A549 (cell line): ENCODE measurements at regions not wholly inside any gene's neighbourhood (a gene's known extent, or its start where the extent isn't known, plus 50 kb on each side); places are given as distances from the start of the nearest gene placed in this dataset.
A peak's percentile ranks its signal among the peaks of the same experiment; 100 is the strongest.

ENCODE experiments used
- ATAC-seq, 2 experiments: fragments of 200-7000 bp in 1 of 2; fragments of >200 bp in 1 of 2; cut with Nextera tagmentation in 1 of 2; cut with Tn5 transposase in 1 of 2; 3 replicates each; pipeline versions ENCODE4 v1.8.0 to v1.9.1; 2018 to 2020; ENCODE audit warnings: mild to moderate bottlenecking in 1 of 2, moderate library complexity in 1 of 2
- CTCF ChIA-PET: fragments of 300-600 bp; sonication (Branson Sonifier 250); formaldehyde crosslinking; extraction: SDS; loops from one replicate; lab custom pipeline; 2021; ENCODE audit warnings: antibody characterized with exemption, inconsistent platforms; lab: Yijun Ruan, JAX
- POLR2A ChIA-PET: fragments of 350-600 bp; formaldehyde crosslinking; extraction: SDS; loops from one replicate; lab custom pipeline; 2021; ENCODE audit warnings: antibody characterized with exemption, inconsistent platforms; lab: Yijun Ruan, JAX
- DNase-seq, 2 experiments: peaks; one replicate each; pipeline versions ENCODE4 v3.0.0 to v3.0.0-alpha.2; 2011 to 2016; ENCODE audit warnings: low read depth in 1 of 2, low spot score in 1 of 2
- FAIRE-seq: peaks from 2 replicates; lab custom pipeline; 2011; peaks lifted over from hg19 to GRCh38; lab: Jason Lieb, UNC
- H3K27ac ChIP-seq, 2 experiments: fragments of >200 bp; sonication (Bioruptor Twin); formaldehyde crosslinking; 3 replicates each; pipeline ENCODE4 v1.5.1; 2016 to 2017
- H3K4me1 ChIP-seq: fragments of >200 bp; sonication (Bioruptor Twin); formaldehyde crosslinking; 3 replicates; pipeline ENCODE4 v1.6.1; 2016
- H3K4me2 ChIP-seq: fragments of >200 bp; sonication (Bioruptor Twin); formaldehyde crosslinking; 3 replicates; pipeline ENCODE4 v1.6.1; 2016
- H3K4me3 ChIP-seq: fragments of >200 bp; sonication (Bioruptor Twin); formaldehyde crosslinking; 3 replicates; pipeline ENCODE4 v1.5.1; 2016
- H3K9me3 ChIP-seq: fragments of >200 bp; sonication (Bioruptor Twin); formaldehyde crosslinking; 3 replicates; pipeline ENCODE4 v1.6.1; 2016
- ATOH8 ChIP-seq: fragments of 250-450 bp; sonication (Bioruptor Pico); IDR thresholded peaks from 2 replicates; pipeline ENCODE4 v1.5.0; 2020; ENCODE audit warnings: low read depth, mild to moderate bottlenecking, moderate library complexity
- BHLHE40 ChIP-seq: IDR thresholded peaks from 2 replicates; pipeline ENCODE4 v1.6.1; 2012; ENCODE audit warnings: low read depth, low read length, inconsistent platforms
- CBX8 ChIP-seq: fragments of 200-600 bp; sonication (generic); IDR thresholded peaks from 2 replicates; pipeline ENCODE4 v1.6.1; 2016
- CEBPB ChIP-seq, 2 experiments: fragments of >200 bp in 1 of 2; sonication (Bioruptor Twin) in 1 of 2; formaldehyde crosslinking in 1 of 2; IDR thresholded peaks; 2 replicates each; pipeline ENCODE4 v1.6.1; 2012 to 2016
- CHD2 ChIP-seq: fragments of 150-350 bp; IDR thresholded peaks from 2 replicates; pipeline ENCODE4 v1.6.1; 2014; ENCODE audit warnings: low read length; ENCODE audit not compliant: partially characterized antibody
- E2F6 ChIP-seq: IDR thresholded peaks from 2 replicates; pipeline ENCODE4 v1.6.1; 2012; ENCODE audit warnings: low read depth, borderline replicate concordance
- EHMT2 ChIP-seq: fragments of 200-600 bp; sonication (generic); IDR thresholded peaks from 2 replicates; pipeline ENCODE4 v1.6.1; 2016; ENCODE audit warnings: antibody characterized with exemption, low read depth, mild to moderate bottlenecking, moderate library complexity
- EP300 ChIP-seq, 2 experiments: fragments of >200 bp; sonication (Bioruptor Twin); formaldehyde crosslinking; IDR thresholded peaks; 2 replicates in 1 of 2; 3 replicates in 1 of 2; pipeline ENCODE4 v1.6.1; 2016 to 2017
- GATA3 ChIP-seq: IDR thresholded peaks from 2 replicates; pipeline ENCODE4 v1.6.1; 2012; ENCODE audit warnings: borderline replicate concordance
- HMGXB4 ChIP-seq: fragments of 250-450 bp; sonication (Bioruptor Pico); IDR thresholded peaks from 2 replicates; pipeline ENCODE4 v1.5.0; 2021; ENCODE audit warnings: mild to moderate bottlenecking, moderate library complexity, borderline replicate concordance
- JUN ChIP-seq, 2 experiments: fragments of >200 bp; sonication (Bioruptor Twin); formaldehyde crosslinking; IDR thresholded peaks; 2 replicates in 1 of 2; 3 replicates in 1 of 2; pipeline ENCODE4 v1.6.1; 2016 to 2017
- JUNB ChIP-seq: fragments of >200 bp; sonication (Bioruptor Twin); formaldehyde crosslinking; IDR thresholded peaks from 2 replicates; pipeline ENCODE4 v1.6.1; 2016
- KDM5A ChIP-seq: fragments of 200-600 bp; sonication (generic); IDR thresholded peaks from 2 replicates; pipeline ENCODE4 v1.6.1; 2016; ENCODE audit warnings: antibody characterized with exemption, mild to moderate bottlenecking
- MAFK ChIP-seq: fragments of 450-650 bp; IDR thresholded peaks from 2 replicates; pipeline ENCODE4 v1.6.1; 2014; ENCODE audit not compliant: partially characterized antibody
- MYC ChIP-seq: IDR thresholded peaks from 2 replicates; pipeline ENCODE4 v1.6.1; 2012; ENCODE audit warnings: mild to moderate bottlenecking, inconsistent platforms, low read length, improper control_type of control experiment, borderline replicate concordance
- NFE2L2 ChIP-seq: fragments of 150-350 bp; conservative IDR thresholded peaks from 2 replicates; pipeline ENCODE4 v1.6.1; 2014; ENCODE audit warnings: low read length
- NPAS2 ChIP-seq: fragments of 250-450 bp; sonication (Bioruptor Pico); IDR thresholded peaks from 2 replicates; pipeline ENCODE4 v1.8.0; 2022; ENCODE audit warnings: mild to moderate bottlenecking, moderate library complexity, borderline replicate concordance
- PBX3 ChIP-seq: IDR thresholded peaks from 2 replicates; pipeline ENCODE4 v1.6.1; 2012
- RARB ChIP-seq: fragments of 250-450 bp; sonication (Bioruptor Pico); IDR thresholded peaks from 2 replicates; pipeline ENCODE4 v1.8.0; 2021; ENCODE audit warnings: mild to moderate bottlenecking, moderate library complexity
- REST ChIP-seq: fragments of 200-600 bp; sonication (generic); IDR thresholded peaks from 2 replicates; pipeline ENCODE4 v1.6.1; 2016; ENCODE audit warnings: antibody characterized with exemption, mild to moderate bottlenecking, moderate library complexity
- SMC3 ChIP-seq: fragments of >200 bp; sonication (Bioruptor Twin); formaldehyde crosslinking; IDR thresholded peaks from 3 replicates; pipeline ENCODE4 v1.6.1; 2018; ENCODE audit warnings: inconsistent platforms
- TP53 ChIP-seq: fragments of 250-450 bp; sonication (Bioruptor Pico); IDR thresholded peaks from 2 replicates; pipeline ENCODE4 v1.5.0; 2021; ENCODE audit warnings: mild to moderate bottlenecking, moderate library complexity
- ZC3H11A ChIP-seq: fragments of 450-650 bp; IDR thresholded peaks from 2 replicates; pipeline ENCODE4 v1.6.1; 2014; ENCODE audit warnings: antibody characterized with exemption, mild to moderate bottlenecking
- WGBS: methylation state at CpG from one replicate; pipeline ENCODE4 v1.1.6; 2017; ENCODE audit errors: missing lambda C conversion rate; 5-methylcytosine and 5-hydroxymethylcytosine counted together

GRCh38 chr16:74015953-74016352 is 280.7 kb upstream of the PSMD7 start (continued):
- TF ChIP-seq ATOH8 (CRISPR knock-in tag) (no peak), KDM5A (no peak)
- TF ChIP-seq, all 56 proteins: peak for 0

GRCh38 chr16:73998707-73999106 is 297.9 kb upstream of the PSMD7 start:
- no peak for TF ChIP-seq NFE2L2
- TF ChIP-seq MAFK = peak; percentile 17
- TF ChIP-seq, all 56 proteins: peak for 1
- 3% methylated on average over 2 of the region's 2 CpGs for WGBS
- Histone ChIP-seq H3K27ac (no peak overlapping the region), H3K4me3 (no peak overlapping the region), H3K4me2 (no peak overlapping the region), H3K4me1 (no peaks in the 10 kb centered on the region), H3K9me3 (no peaks in the 10 kb centered on the region)
- FAIRE-seq (no peak), ATAC-seq (no peak), DNase-seq (no peak)
- CTCF ChIA-PET = no interaction called here
- POLR2A ChIA-PET = no interaction called here

GRCh38 chr16:73997971-73998370 is 298.6 kb upstream of the PSMD7 start:
- DNase-seq (no peak), ATAC-seq (no peak)
- no peak overlapping the region for H3K27ac ChIP-seq

More at GRCh38 chr16:73997971-73998370, 298.6 kb upstream of the PSMD7 start:
- TF ChIP-seq EP300 (IDR thresholded peaks at IDR 0.05) (no peak), PBX3 (no peak), NPAS2 (CRISPR knock-in tag) (no peak), BHLHE40 (no peak), SMC3 (no peak), EHMT2 (no peak), CBX8 (no peak), TP53 (CRISPR knock-in tag) (no peak), GATA3 (no peak), CHD2 (no peak), REST (no peak), MYC (no peak), E2F6 (no peak), ZC3H11A (no peak), HMGXB4 (no peak), JUNB (no peak), RARB (no peak), CEBPB (IDR thresholded peaks at IDR 0.05) (no peak), JUN (IDR thresholded peaks at IDR 0.05) (no peak), KDM5A (no peak)
- ChIA-PET POLR2A (no interaction called here), CTCF (no interaction called here)
- no peak overlapping the region for H3K4me3 ChIP-seq
- no peak for FAIRE-seq
- no peaks in the 10 kb centered on the region for H3K4me1 ChIP-seq
- WGBS = 19% methylated on average over 4 of the region's 4 CpGs
- no peak overlapping the region for H3K4me2 ChIP-seq
- no peaks in the 10 kb centered on the region for H3K9me3 ChIP-seq
